Activated T-helper 2 cell treated with anti-CD3 and anti-CD28 coated beads, Interferon-gamma antibody, Interleukin-2, Interleukin-4, amounts not matched to agents 10 μg/mL and 5 μg/mL and 100 μg/mL, durations not matched to agents 14 hours and 24 hours and 36 hours (primary cell): ENCODE measurements at regions not wholly inside any gene's neighbourhood (a gene's known extent, or its start where the extent isn't known, plus 50 kb on each side); places are given as distances from the start of the nearest gene placed in this dataset.

ENCODE experiments used
- DNase-seq: peaks from one replicate; pipeline ENCODE4 v3.0.0; 2021; ENCODE audit warnings: low spot score
- H3K27ac Mint-ChIP-seq: one replicate; pipeline ENCODE4 v1.8.0; 2021; ENCODE audit warnings: mixed read lengths
- H3K27me3 Mint-ChIP-seq: one replicate; pipeline ENCODE4 v1.8.0; 2021; ENCODE audit warnings: low read depth, mixed read lengths
- H3K36me3 Mint-ChIP-seq: one replicate; pipeline ENCODE4 v1.8.0; 2021; ENCODE audit warnings: low read depth, mixed read lengths
- H3K4me1 Mint-ChIP-seq: one replicate; pipeline ENCODE4 v1.8.0; 2021; ENCODE audit warnings: low read depth, mixed read lengths
- H3K4me3 Mint-ChIP-seq: one replicate; pipeline ENCODE4 v1.8.0; 2021; ENCODE audit warnings: low read depth, mild to moderate bottlenecking, moderate library complexity, mixed read lengths
- H3K9me3 Mint-ChIP-seq: one replicate; pipeline ENCODE4 v1.8.0; 2021; ENCODE audit warnings: mixed read lengths
- intact Hi-C: fragments of 100-400 bp; cut with micrococcal nuclease; formaldehyde crosslinking; loops from one replicate; pipeline ENCODE4 v1.15.1; 2023

DNA sequence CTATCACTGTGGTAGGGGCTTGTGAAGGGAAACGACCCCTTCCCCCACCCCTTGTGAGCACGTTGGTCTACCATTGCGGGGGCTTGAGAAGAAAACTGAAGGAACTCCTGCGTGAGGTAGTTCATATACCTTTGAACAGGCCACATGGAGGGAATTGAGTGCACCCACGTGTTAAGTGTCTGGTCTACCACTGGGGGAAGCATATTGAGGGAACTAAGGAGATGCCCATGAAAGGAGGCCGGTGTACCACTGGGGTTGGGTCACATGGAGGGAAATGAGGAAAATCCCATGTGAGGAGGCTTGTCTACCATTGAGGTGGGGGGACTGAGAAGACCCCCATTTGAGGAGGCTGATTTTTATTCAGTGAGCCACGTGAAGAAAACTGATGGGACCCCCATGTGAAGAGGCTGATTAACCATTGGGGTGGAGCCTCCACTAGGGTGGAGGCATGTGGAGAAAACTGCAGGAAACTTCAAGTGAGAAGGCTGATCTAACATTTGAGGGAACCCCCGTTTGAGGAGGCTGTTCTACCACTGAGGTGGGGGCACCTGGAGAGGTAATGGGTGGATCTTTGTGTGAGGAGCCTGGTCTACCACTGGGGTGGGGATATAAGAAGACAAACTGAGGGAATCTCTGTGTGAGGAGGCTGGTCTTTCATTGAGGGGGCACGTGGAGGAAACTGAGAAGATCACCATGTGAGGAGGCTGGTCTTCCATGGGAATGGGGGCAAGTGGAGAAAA is 163.2 kb downstream of the FBLN2 start:
- no peak for DNase-seq
- intact Hi-C loops = no loop called here
- Mint-ChIP-seq H3K36me3 (no peaks in the 10 kb centered on the region), H3K4me3 (no peak overlapping the region), H3K27me3 (no peaks in the 10 kb centered on the region), H3K9me3 (peaks cover 59% of the 10 kb centered on the region), H3K4me1 (no peaks in the 10 kb centered on the region), H3K27ac (no peak overlapping the region)

GRCh38 chr3:13710251-13710650 is 161.3 kb downstream of the FBLN2 start:
- Mint-ChIP-seq H3K27me3 (no peaks in the 10 kb centered on the region), H3K4me1 (no peaks in the 10 kb centered on the region), H3K4me3 (no peak overlapping the region), H3K9me3 (peaks cover 72% of the 10 kb centered on the region), H3K27ac (no peak overlapping the region), H3K36me3 (no peaks in the 10 kb centered on the region)
- intact Hi-C loops = no loop called here
- DNase-seq = peak; percentile 4

DNA sequence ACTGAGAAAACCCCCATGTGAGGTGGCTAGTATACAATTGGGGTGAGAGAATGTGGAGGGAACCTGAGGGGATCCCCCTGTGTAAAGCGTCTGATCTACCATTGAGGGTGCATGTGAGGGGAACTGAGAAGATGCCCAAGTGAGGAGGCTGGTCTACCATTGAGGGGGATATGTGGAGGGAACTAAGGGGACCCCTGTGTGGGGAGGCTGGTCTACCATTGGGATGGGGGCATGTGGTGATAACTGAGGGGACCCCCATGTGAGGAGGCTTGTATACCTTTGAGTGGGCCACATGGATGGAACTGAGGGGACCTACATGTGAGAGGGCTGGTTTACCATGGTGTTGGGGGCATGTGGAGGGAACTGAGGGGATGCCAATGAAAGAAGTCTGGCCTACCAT is 160.8 kb downstream of the FBLN2 start:
- DNase-seq = no peak
- no peaks in the 10 kb centered on the region for H3K27me3 Mint-ChIP-seq
- intact Hi-C loops = no loop called here
- no peak overlapping the region for H3K4me3 Mint-ChIP-seq
- no peak overlapping the region for H3K27ac Mint-ChIP-seq
- peaks cover 72% of the 10 kb centered on the region for H3K9me3 Mint-ChIP-seq
- H3K36me3 Mint-ChIP-seq = no peaks in the 10 kb centered on the region
- H3K4me1 Mint-ChIP-seq = no peaks in the 10 kb centered on the region

DNA sequence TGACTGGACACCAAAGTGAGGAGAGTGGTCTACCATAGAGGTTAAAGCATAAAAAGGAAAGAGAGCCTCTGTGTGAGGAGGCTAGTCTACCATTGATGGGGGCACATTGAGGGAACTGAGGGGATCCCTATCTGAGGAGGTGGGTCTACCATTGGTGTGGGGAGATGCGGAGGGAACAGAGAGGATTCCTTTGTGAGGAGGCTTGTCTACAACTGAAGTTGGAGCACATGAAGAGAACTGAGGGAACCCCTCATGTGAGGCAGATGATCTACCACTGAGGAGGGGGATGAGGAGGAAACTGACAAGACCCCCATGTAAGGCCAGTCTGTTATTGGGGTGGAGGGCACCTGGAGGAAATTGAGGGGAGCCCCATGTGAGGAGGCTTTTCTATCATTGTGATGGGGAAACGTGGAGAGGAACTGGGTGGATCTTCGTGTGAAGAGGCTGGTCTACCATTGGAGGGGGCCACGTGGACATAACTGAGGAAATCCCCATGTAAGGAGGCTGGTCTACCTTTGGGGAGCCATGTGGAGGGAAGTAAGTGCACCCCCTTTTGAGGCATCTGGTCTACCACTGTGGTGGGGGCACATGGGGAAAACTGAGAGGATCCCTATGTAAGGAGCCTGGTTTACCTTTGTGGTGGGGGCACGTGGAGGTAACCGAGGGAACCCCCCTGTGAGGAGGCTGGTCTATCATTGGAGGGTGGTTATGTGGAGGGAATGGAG is 160.1 kb downstream of the FBLN2 start:
- Mint-ChIP-seq H3K4me1 (no peaks in the 10 kb centered on the region), H3K27me3 (no peaks in the 10 kb centered on the region), H3K27ac (no peak overlapping the region), H3K4me3 (no peak overlapping the region), H3K9me3 (peaks cover 70% of the 10 kb centered on the region), H3K36me3 (no peaks in the 10 kb centered on the region)
- intact Hi-C loops = no loop called here
- no peak for DNase-seq

DNA sequence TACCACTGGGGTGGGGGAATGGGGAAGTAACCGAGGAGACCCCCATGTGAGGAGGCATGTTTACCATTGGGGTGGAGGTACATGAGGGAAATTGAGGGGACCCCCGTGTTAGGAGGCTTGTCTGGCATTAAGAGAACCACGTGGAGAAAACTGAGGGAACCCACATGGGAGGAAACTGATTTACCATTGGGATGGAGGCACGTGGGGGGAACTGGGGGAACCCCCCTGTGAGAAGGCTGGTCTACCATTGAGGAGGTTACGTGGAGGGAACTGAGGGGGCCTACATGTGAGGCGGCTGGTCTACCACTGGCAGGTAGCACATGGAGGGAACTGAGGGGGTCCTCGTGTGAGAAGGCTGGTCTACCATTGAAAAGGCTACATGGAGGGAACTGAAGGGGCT is 159.4 kb downstream of the FBLN2 start:
- Mint-ChIP-seq H3K36me3 (no peaks in the 10 kb centered on the region), H3K27me3 (no peaks in the 10 kb centered on the region), H3K27ac (no peak overlapping the region), H3K4me1 (no peaks in the 10 kb centered on the region), H3K4me3 (no peak overlapping the region), H3K9me3 (peaks cover 68% of the 10 kb centered on the region)
- intact Hi-C loops = no loop called here
- no peak for DNase-seq

- Mint-ChIP-seq H3K27me3 (no peaks in the 10 kb centered on the region), H3K4me1 (no peaks in the 10 kb centered on the region), H3K4me3 (no peak overlapping the region), H3K9me3 (peaks cover 67% of the 10 kb centered on the region), H3K27ac (no peak overlapping the region), H3K36me3 (no peaks in the 10 kb centered on the region)
- peak; percentile 4 for DNase-seq
- intact Hi-C loops = no loop called here
Observed at GRCh38 chr3:13707456-13707855, 158.5 kb downstream of the FBLN2 start.

DNA sequence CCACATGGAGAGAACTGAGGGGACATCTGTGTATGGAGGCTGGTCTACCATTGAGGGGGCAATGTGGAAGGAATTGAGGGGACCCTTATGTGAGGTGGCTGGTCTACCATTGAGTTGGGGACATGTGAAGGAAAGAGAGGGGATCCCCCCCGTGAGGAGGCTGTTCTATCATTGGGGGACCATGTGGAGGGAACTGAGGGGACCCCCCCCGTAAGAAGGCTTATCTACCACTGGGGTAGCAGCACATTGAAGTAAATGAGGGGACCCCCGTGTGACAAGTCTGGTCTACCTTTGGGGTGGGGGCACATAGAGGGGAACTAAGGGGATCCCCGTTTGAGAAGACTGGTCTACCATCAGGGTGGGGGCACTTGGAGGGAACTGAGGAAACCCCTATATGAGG is 158.0 kb downstream of the FBLN2 start:
- Mint-ChIP-seq H3K4me3 (no peak overlapping the region), H3K27ac (no peak overlapping the region), H3K27me3 (no peaks in the 10 kb centered on the region), H3K4me1 (no peaks in the 10 kb centered on the region), H3K36me3 (no peaks in the 10 kb centered on the region), H3K9me3 (peaks cover 62% of the 10 kb centered on the region)
- intact Hi-C loops = no loop called here
- no peak for DNase-seq

GRCh38 chr3:13706451-13706850 is 157.5 kb downstream of the FBLN2 start:
- H3K36me3 Mint-ChIP-seq = no peaks in the 10 kb centered on the region
- H3K4me3 Mint-ChIP-seq = no peak overlapping the region
- no peak for DNase-seq
- no peaks in the 10 kb centered on the region for H3K4me1 Mint-ChIP-seq
- no peak overlapping the region for H3K27ac Mint-ChIP-seq
- intact Hi-C loops = no loop called here
- no peaks in the 10 kb centered on the region for H3K27me3 Mint-ChIP-seq
- peaks cover 57% of the 10 kb centered on the region for H3K9me3 Mint-ChIP-seq

DNA sequence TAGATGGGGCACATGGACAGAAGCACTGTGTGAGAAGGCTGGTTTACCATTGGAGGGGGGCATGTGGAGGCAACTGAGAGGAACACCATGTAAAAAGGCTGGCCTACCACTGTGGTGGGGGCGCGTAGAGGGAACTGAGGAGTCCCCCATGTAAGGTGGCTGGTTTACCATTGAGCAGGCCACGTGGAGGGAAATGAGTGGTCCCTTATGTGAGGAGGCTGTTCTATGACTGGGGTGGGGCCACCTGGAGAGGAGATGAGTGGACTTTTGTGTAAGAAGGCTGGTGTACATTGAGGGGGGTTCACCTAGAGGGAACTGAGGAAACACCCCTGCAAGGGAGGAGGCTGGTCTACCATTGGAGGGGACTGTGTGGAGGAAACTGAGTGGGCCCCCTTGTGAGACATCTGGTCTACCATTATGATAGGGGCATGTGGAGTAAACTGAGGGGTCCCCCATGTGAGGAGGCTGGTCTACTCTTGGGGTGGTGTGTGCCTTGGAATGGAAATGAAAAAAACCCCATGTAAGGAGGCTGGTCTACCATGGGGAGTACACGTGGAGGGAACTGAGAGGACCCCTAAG is 156.9 kb downstream of the FBLN2 start:
- Mint-ChIP-seq H3K4me3 (no peak overlapping the region), H3K27ac (no peak overlapping the region), H3K4me1 (no peaks in the 10 kb centered on the region), H3K27me3 (no peaks in the 10 kb centered on the region), H3K9me3 (peaks cover 51% of the 10 kb centered on the region), H3K36me3 (no peaks in the 10 kb centered on the region)
- no peak for DNase-seq
- intact Hi-C loops = no loop called here

DNA sequence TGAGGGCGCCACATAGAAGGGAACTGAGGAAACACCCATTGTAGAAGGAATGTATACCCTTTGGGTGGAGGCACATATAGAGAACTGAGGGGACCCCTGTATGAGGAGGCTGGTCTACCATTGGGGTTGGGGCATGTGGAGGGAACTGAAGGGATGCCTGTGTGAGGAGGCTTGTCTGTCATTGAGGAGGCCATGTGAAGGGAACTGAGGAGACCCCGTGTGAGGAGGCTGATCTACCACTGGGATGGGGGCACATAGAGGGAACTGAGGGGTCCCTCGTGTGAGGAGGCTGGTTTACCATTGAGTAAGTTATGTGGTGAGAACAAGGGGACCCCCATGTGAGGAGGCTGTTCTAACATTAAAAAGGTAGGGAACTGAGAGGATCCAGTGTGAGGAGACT is 156.1 kb downstream of the FBLN2 start:
- Mint-ChIP-seq H3K27me3 (no peaks in the 10 kb centered on the region), H3K9me3 (peaks cover 48% of the 10 kb centered on the region), H3K4me3 (no peak overlapping the region), H3K4me1 (no peaks in the 10 kb centered on the region), H3K36me3 (no peaks in the 10 kb centered on the region), H3K27ac (no peak overlapping the region)
- intact Hi-C loops = no loop called here
- no peak for DNase-seq

- intact Hi-C loops = no loop called here
- no peak for DNase-seq
- Mint-ChIP-seq H3K4me3 (no peak overlapping the region), H3K27me3 (no peaks in the 10 kb centered on the region), H3K36me3 (no peaks in the 10 kb centered on the region), H3K9me3 (peaks cover 41% of the 10 kb centered on the region), H3K27ac (no peak overlapping the region), H3K4me1 (no peaks in the 10 kb centered on the region)
Observed at GRCh38 chr3:13704174-13704573, 155.2 kb downstream of the FBLN2 start.

GRCh38 chr3:13703071-13703470 is 154.1 kb downstream of the FBLN2 start:
- Mint-ChIP-seq H3K36me3 (no peaks in the 10 kb centered on the region), H3K9me3 (peaks cover 37% of the 10 kb centered on the region), H3K4me3 (no peak overlapping the region), H3K27me3 (no peaks in the 10 kb centered on the region), H3K27ac (no peak overlapping the region), H3K4me1 (no peaks in the 10 kb centered on the region)
- intact Hi-C loops = no loop called here
- no peak for DNase-seq

GRCh38 chr3:13702286-13702685 is 153.4 kb downstream of the FBLN2 start:
- Mint-ChIP-seq H3K27ac (no peak overlapping the region), H3K4me3 (no peak overlapping the region), H3K27me3 (no peaks in the 10 kb centered on the region)

More at GRCh38 chr3:13702286-13702685, 153.4 kb downstream of the FBLN2 start:
- Mint-ChIP-seq H3K36me3 (no peaks in the 10 kb centered on the region), H3K9me3 (peaks cover 30% of the 10 kb centered on the region), H3K4me1 (no peaks in the 10 kb centered on the region)
- intact Hi-C loops = no loop called here
- DNase-seq = no peak
